ENCODE measurements at regions not wholly inside any gene's neighbourhood (a gene's known extent, or its start where the extent isn't known, plus 50 kb on each side); places are given as distances from the start of the nearest gene placed in this dataset.

- TF ChIP-seq MAZ (IDR thresholded peaks at IDR 0.05; ENCODE audit: borderline replicate concordance, low read depth, low read length) (no peak), MAZ (CRISPR knock-in tag; IDR thresholded peaks at IDR 0.05; ENCODE audit: low read depth) (no peak), CTCF (CRISPR knock-in tag; IDR thresholded peaks at IDR 0.05) (peak; percentile 65), RAD21 (CRISPR knock-in tag; IDR thresholded peaks at IDR 0.05) (0 out of 2 replicates have a peak, but pooled peaks have one; percentile 49), MXI1 (IDR thresholded peaks at IDR 0.05; ENCODE audit: borderline replicate concordance, low read depth, low read length) (no peak), SMC3 (IDR thresholded peaks at IDR 0.05; ENCODE audit: low read length) (peak; percentile 32; the same call in 1 of the 2 replicates), STAG1 (CRISPR knock-in tag; IDR thresholded peaks at IDR 0.05) (peak; percentile 75)
Observed at GRCh38 chr12:107610021-107610859, 75.4 kb upstream of the PWP1 start (continued).

- H3K4me1 ChIP-seq (ENCODE audit: insufficient read depth, low read length): no peaks in the 10 kb centered on the region
- H3K9ac ChIP-seq (ENCODE audit: insufficient read depth, low read depth, low read length): no peak overlapping the region
- intact Hi-C loops (cut with micrococcal nuclease; ENCODE audit: unreplicated experiment): no loop called here
- H3K27me3 ChIP-seq (ENCODE audit: control insufficient read depth in 1 of 2, insufficient read depth in 2 of 2, low read length in 2 of 2): no peaks in the 10 kb centered on the region; a peak in 1 of 5 replicates
- H3K27ac ChIP-seq (ENCODE audit: extremely low read length, insufficient read depth, low read length): no peak overlapping the region
- no peak overlapping the region for H3K4me2 ChIP-seq (ENCODE audit: low read depth, low read length)
- BruUV-seq (replicated peaks): no TSS peak
- WGBS (ENCODE audit: low lambda C conversion rate): 83% methylated on average over 19 of the region's 19 CpGs
- ATAC-seq (no peak), FAIRE-seq (no peak), DNase-seq (ENCODE audit: low spot score) (no peak)
- ChIA-PET POLR2A (no interaction called here), CTCF (ENCODE audit: low intra/inter-chr PET ratio, low total read pairs) (no interaction called here)
- H2AFZ ChIP-seq (ENCODE audit: low read length): no peak overlapping the region
- no peaks in the 10 kb centered on the region for H3K36me3 ChIP-seq (replicated peaks in 1 of 2; ENCODE audit: control insufficient read depth in 1 of 2, insufficient read depth in 2 of 2, low read length in 2 of 2)
- in situ Hi-C loops (cut with HindIII; ENCODE audit: extremely low pct_ligation_motif_present, low pct_unique_long_range_greater_than_20kb): no loop called here
- no peaks in the 10 kb centered on the region; the same call in 1 of the 2 replicates for H4K20me1 ChIP-seq (ENCODE audit: insufficient read depth, low read length)
- no peaks in the 10 kb centered on the region for H3K9me3 ChIP-seq (ENCODE audit: low read length)
- no peaks in the 10 kb centered on the region for H3K79me2 ChIP-seq (ENCODE audit: insufficient read depth, low read length)
- H3K4me3 ChIP-seq (replicated peaks in 1 of 3; ENCODE audit: insufficient read depth in 1 of 3, low read depth in 2 of 3, low read length in 3 of 3): no peak overlapping the region
- no peak for TF ChIP-seq ZNF784 (CRISPR knock-in tag; IDR thresholded peaks at IDR 0.05; ENCODE audit: borderline replicate concordance)
- TF ChIP-seq MEF2D (CRISPR knock-in tag; IDR thresholded peaks at IDR 0.05): no peak
- TF ChIP-seq TRAFD1 (CRISPR knock-in tag; IDR thresholded peaks at IDR 0.05; ENCODE audit: borderline replicate concordance): no peak
- TF ChIP-seq STAG1 (CRISPR knock-in tag; IDR thresholded peaks at IDR 0.05): no peak
- no peak for TF ChIP-seq ZBTB1 (CRISPR knock-in tag; IDR thresholded peaks at IDR 0.05; ENCODE audit: borderline replicate concordance)
- TF ChIP-seq DNMT1 (CRISPR knock-in tag; IDR thresholded peaks at IDR 0.05): no peak
- TF ChIP-seq ZNF704 (CRISPR knock-in tag; IDR thresholded peaks at IDR 0.05; ENCODE audit: borderline replicate concordance): no peak
- no peak for TF ChIP-seq ZNF333 (CRISPR knock-in tag; IDR thresholded peaks at IDR 0.05; ENCODE audit: borderline replicate concordance)
Observed at GRCh38 chr12:107612508-107612907, 73.1 kb upstream of the PWP1 start.
